GDM1 (cell line): ENCODE measurements at regions not wholly inside any gene's neighbourhood (a gene's known extent, or its start where the extent isn't known, plus 50 kb on each side); places are given as distances from the start of the nearest gene placed in this dataset.
"Not testable (repeated sequence)": the region's sequence is repeated elsewhere in the genome, so short reads cannot be mapped to it uniquely, and the experiment has no call there.

Experiments
- DNase-seq: peaks from one replicate; lab custom pipeline; 2025; lab: John Stamatoyannopoulos, UW

GRCh38 chr3:13193320-13194284 is 120.4 kb upstream of the IQSEC1 start:
- DNase-seq: no peak

- DNase-seq: no peak
Measured at GRCh38 chr3:13192471-13193213, 119.4 kb upstream of the IQSEC1 start.

- no peak for DNase-seq
Measured at GRCh38 chr3:13191016-13191415, 117.8 kb upstream of the IQSEC1 start.

- DNase-seq: no peak
Measured at GRCh38 chr3:13190378-13190765, 117.1 kb upstream of the IQSEC1 start.

- DNase-seq: peak; percentile 68
Measured at GRCh38 chr3:13189639-13190377, 116.6 kb upstream of the IQSEC1 start.

GRCh38 chr3:13188975-13189374 is 115.7 kb upstream of the IQSEC1 start:
- no peak for DNase-seq

GRCh38 chr3:13188181-13188779 is 115.1 kb upstream of the IQSEC1 start:
- no peak for DNase-seq

GRCh38 chr3:13187593-13187992 is 114.4 kb upstream of the IQSEC1 start:
- no peak for DNase-seq

GRCh38 chr3:13186435-13186815 is 113.2 kb upstream of the IQSEC1 start:
- no peak for DNase-seq

GRCh38 chr3:13185737-13186434 is 112.7 kb upstream of the IQSEC1 start:
- DNase-seq: no peak

GRCh38 chr3:13179582-13180210 is 106.5 kb upstream of the IQSEC1 start:
- DNase-seq: not testable (repeated sequence)

- DNase-seq: no peak
Measured at GRCh38 chr3:13179181-13179580, 106.0 kb upstream of the IQSEC1 start.

- DNase-seq: no peak
Measured at GRCh38 chr3:13178107-13178506, 104.9 kb upstream of the IQSEC1 start.

- no peak for DNase-seq
Measured at GRCh38 chr3:13177641-13178040, 104.4 kb upstream of the IQSEC1 start.

- no peak for DNase-seq
Measured at GRCh38 chr3:13177236-13177635, 104.0 kb upstream of the IQSEC1 start.

- no peak for DNase-seq
Measured at GRCh38 chr3:13176445-13176844, 103.2 kb upstream of the IQSEC1 start.

- DNase-seq: no peak
Measured at GRCh38 chr3:13174803-13175135, 101.5 kb upstream of the IQSEC1 start.

- no peak for DNase-seq
Measured at GRCh38 chr3:13174011-13174802, 101.0 kb upstream of the IQSEC1 start.

GRCh38 chr3:13173186-13173585 is 100.0 kb upstream of the IQSEC1 start:
- no peak for DNase-seq

- no peak for DNase-seq
Measured at GRCh38 chr3:13172644-13173013, 99.4 kb upstream of the IQSEC1 start.
